Ishikawa (cell line): ENCODE measurements at regions not wholly inside any gene's neighbourhood (a gene's known extent, or its start where the extent isn't known, plus 50 kb on each side); places are given as distances from the start of the nearest gene placed in this dataset.

Source experiments
- CEBPB ChIP-seq: IDR thresholded peaks from 2 replicates; pipeline ENCODE4 v1.6.1; 2012
- CREB1 ChIP-seq: IDR thresholded peaks from 2 replicates; pipeline ENCODE4 v1.6.1; 2012; ENCODE audit warnings: low read depth
- EGR1 ChIP-seq: IDR thresholded peaks from 2 replicates; pipeline ENCODE4 v1.6.1; 2012
- EP300 ChIP-seq: IDR thresholded peaks from 2 replicates; pipeline ENCODE4 v1.6.1; 2012; ENCODE audit warnings: borderline replicate concordance
- FOXM1 ChIP-seq: IDR thresholded peaks from 2 replicates; pipeline ENCODE4 v1.6.1; 2012; ENCODE audit warnings: low read depth, borderline replicate concordance
- NFIC ChIP-seq: IDR thresholded peaks from 2 replicates; pipeline ENCODE4 v1.6.1; 2012
- RAD21 ChIP-seq: IDR thresholded peaks from 2 replicates; pipeline ENCODE4 v1.6.1; 2012; ENCODE audit warnings: low read depth
- REST ChIP-seq: IDR thresholded peaks from 2 replicates; pipeline ENCODE4 v1.6.1; 2012; ENCODE audit warnings: low read depth, mild to moderate bottlenecking
- TAF1 ChIP-seq: IDR thresholded peaks from 2 replicates; pipeline ENCODE4 v1.6.1; 2012; ENCODE audit warnings: low read depth, mild to moderate bottlenecking
- TCF12 ChIP-seq: IDR thresholded peaks from 2 replicates; pipeline ENCODE4 v1.6.1; 2012; ENCODE audit warnings: low read depth
- TEAD4 ChIP-seq: IDR thresholded peaks from 2 replicates; pipeline ENCODE4 v1.6.1; 2012
- YY1 ChIP-seq: IDR thresholded peaks from 2 replicates; pipeline ENCODE4 v1.6.1; 2012; ENCODE audit warnings: low read depth
- ZBTB7A ChIP-seq: IDR thresholded peaks from 2 replicates; pipeline ENCODE4 v1.6.1; 2012; ENCODE audit warnings: low read depth
- TF ChIP-seq, protein P1 (sequence below): IDR thresholded peaks from 2 replicates; pipeline ENCODE4 v1.6.1; 2012
- TF ChIP-seq, protein P2 (sequence below): IDR thresholded peaks from 2 replicates; pipeline ENCODE4 v1.6.1; 2012

DNA sequence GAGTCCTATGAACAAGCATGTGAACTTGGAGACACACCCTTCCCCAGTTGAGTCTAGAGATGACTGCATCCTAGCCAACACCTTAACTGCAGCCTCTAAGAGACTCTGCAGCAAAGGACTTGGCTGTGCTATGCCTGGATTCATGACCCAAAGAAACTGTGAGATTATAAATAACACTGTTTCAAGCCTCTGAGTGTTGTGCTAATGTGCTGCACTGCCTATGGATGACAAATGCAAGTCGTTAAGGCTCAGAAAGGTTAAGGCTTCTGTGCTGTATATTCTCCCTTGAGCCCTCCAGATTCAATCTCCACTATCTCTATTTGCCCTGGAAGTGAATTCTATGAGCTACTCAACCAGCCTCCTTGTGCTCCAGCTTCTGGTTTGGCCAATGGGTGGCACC lies 116.5 kb upstream of the CBLN4 start:
- no peak for TF ChIP-seq CREB1
- TF ChIP-seq, protein P1, sequence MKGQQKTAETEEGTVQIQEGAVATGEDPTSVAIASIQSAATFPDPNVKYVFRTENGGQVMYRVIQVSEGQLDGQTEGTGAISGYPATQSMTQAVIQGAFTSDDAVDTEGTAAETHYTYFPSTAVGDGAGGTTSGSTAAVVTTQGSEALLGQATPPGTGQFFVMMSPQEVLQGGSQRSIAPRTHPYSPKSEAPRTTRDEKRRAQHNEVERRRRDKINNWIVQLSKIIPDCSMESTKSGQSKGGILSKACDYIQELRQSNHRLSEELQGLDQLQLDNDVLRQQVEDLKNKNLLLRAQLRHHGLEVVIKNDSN: no peak
- no peak for TF ChIP-seq TAF1
- no peak for TF ChIP-seq TCF12
- no peak for TF ChIP-seq YY1
- TF ChIP-seq EGR1: no peak
- no peak for TF ChIP-seq FOXM1

DNA sequence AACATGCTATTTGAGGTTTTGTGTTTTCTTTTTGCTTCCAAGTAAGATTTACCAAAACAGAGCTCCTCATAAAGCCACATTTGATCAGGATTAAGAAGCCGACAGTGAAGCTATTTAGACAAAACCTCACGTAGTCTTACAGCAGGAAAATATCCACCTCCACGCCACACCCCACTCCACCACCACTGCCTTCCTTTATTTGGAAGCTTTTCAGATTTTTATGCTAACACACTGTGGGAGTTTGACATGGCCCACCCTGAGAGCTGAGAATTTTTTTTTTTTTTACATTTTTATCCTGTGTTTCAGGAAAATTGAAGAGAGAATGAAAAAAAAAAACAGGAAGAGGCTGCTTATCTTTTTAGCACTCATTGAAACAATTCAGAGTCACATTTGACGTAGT lies 104.8 kb upstream of the MC3R start:
- TF ChIP-seq REST (no peak), EGR1 (no peak), EP300 (no peak), YY1 (no peak), CEBPB (no peak), CREB1 (no peak), TEAD4 (no peak), NFIC (no peak)
- TF ChIP-seq, protein P1: no peak

DNA sequence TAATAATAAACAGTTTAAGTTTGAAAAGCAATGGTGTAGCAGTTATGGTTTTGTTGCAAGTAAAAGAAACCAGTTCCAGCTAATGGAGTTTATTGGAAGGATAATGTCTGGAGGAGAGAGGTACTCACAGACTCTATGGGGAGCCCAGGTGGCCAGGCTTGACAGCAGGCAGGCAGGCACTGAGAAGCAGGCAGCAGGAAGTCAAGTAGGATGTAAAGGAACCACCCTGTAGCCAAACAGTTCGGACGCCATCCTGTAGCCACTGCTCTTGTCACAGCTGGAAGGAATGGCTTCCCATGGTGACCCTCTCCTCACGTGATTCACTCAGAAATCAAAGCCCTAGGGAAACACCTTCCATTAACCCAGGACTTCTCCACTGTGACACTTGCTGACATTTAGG lies 96.7 kb upstream of the MC3R start:
- TF ChIP-seq, protein P1: no peak
- TF ChIP-seq FOXM1: no peak
- TF ChIP-seq, protein P2, sequence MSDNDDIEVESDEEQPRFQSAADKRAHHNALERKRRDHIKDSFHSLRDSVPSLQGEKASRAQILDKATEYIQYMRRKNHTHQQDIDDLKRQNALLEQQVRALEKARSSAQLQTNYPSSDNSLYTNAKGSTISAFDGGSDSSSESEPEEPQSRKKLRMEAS: no peak
- no peak for TF ChIP-seq TCF12
- no peak for TF ChIP-seq ZBTB7A
- no peak for TF ChIP-seq EGR1
- no peak for TF ChIP-seq CEBPB
- TF ChIP-seq TEAD4: no peak
- no peak for TF ChIP-seq NFIC
- TF ChIP-seq REST: no peak
- TF ChIP-seq CREB1: no peak
- TF ChIP-seq RAD21: no peak
- no peak for TF ChIP-seq EP300
- TF ChIP-seq TAF1: no peak
- no peak for TF ChIP-seq YY1

GRCh38 chr20:56153926-56154325 lies 94.6 kb upstream of the MC3R start:
- no peak for TF ChIP-seq YY1
- TF ChIP-seq FOXM1: no peak
- TF ChIP-seq ZBTB7A: no peak
- no peak for TF ChIP-seq CEBPB
- TF ChIP-seq EGR1: no peak
- TF ChIP-seq TCF12: no peak
- TF ChIP-seq, protein P2: no peak
- TF ChIP-seq REST: no peak
- no peak for TF ChIP-seq EP300
- TF ChIP-seq TAF1: no peak
- TF ChIP-seq NFIC: no peak
- TF ChIP-seq TEAD4: no peak
- TF ChIP-seq, protein P1: no peak
- no peak for TF ChIP-seq CREB1
- TF ChIP-seq RAD21: no peak
